ENCODE measurements at regions not wholly inside any gene's neighbourhood (a gene's known extent, or its start where the extent isn't known, plus 50 kb on each side); places are given as distances from the start of the nearest gene placed in this dataset.
"Not testable (repeated sequence)": the region's sequence is repeated elsewhere in the genome, so short reads cannot be mapped to it uniquely, and the experiment has no call there.

- H3K4me1 ChIP-seq (ENCODE audit: insufficient read depth, poor library complexity, severe bottlenecking) = peaks cover 10% of the 10 kb centered on the region
- no peak overlapping the region for H3K4me3 ChIP-seq (ENCODE audit: severe bottlenecking)
- ATAC-seq (ENCODE audit: low read depth) = no peak
- H3K27me3 ChIP-seq (ENCODE audit: insufficient read depth, poor library complexity, severe bottlenecking) = no peaks in the 10 kb centered on the region
- no peak for DNase-seq (ENCODE audit: low spot score)
- no peak for TF ChIP-seq CTCF (IDR thresholded peaks at IDR 0.05; ENCODE audit: poor library complexity, severe bottlenecking)
- H3K9me3 ChIP-seq (ENCODE audit: severe bottlenecking) = no peaks in the 10 kb centered on the region
- no peak overlapping the region for H3K27ac ChIP-seq (ENCODE audit: poor library complexity, severe bottlenecking)
- H3K36me3 ChIP-seq (ENCODE audit: low read depth) = no peaks in the 10 kb centered on the region
These were observed 362.0 kb upstream of the CITED2 start for GRCh38 chr6:139736325-139736906.

DNA sequence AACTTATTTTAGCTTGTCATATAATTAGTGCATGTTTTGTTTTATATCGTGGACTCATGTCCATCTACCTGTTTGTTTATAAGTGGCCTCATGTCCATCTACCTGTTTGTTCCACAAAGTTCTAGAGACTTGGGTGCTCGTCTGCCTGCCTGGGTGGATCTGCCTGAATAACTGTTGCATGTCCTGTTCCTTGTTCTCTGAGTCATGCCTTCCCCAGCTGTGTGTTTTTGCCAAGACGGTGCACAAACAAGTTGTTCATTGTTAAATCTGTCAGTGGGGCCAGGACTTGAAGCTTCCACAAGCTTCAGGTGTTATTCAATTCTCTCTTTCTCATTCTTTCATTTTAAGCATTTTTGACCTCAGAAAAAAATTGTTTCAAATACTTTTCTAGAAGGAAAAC is 358.0 kb upstream of the CITED2 start:
- no peak for TF ChIP-seq CTCF (IDR thresholded peaks at IDR 0.05; ENCODE audit: poor library complexity, severe bottlenecking)
- no peaks in the 10 kb centered on the region for H3K27me3 ChIP-seq (ENCODE audit: insufficient read depth, poor library complexity, severe bottlenecking)
- H3K4me1 ChIP-seq (ENCODE audit: insufficient read depth, poor library complexity, severe bottlenecking) = peaks cover 10% of the 10 kb centered on the region
- H3K4me3 ChIP-seq (ENCODE audit: severe bottlenecking) = no peak overlapping the region
- peak; percentile 84 for ATAC-seq (ENCODE audit: low read depth)
- H3K27ac ChIP-seq (ENCODE audit: poor library complexity, severe bottlenecking) = no peak overlapping the region
- no peaks in the 10 kb centered on the region for H3K36me3 ChIP-seq (ENCODE audit: low read depth)
- no peak for DNase-seq (ENCODE audit: low spot score)
- no peaks in the 10 kb centered on the region for H3K9me3 ChIP-seq (ENCODE audit: severe bottlenecking)

GRCh38 chr6:139730340-139730974 is 356.0 kb upstream of the CITED2 start:
- TF ChIP-seq CTCF (IDR thresholded peaks at IDR 0.05; ENCODE audit: poor library complexity, severe bottlenecking) = no peak
- no peaks in the 10 kb centered on the region for H3K27me3 ChIP-seq (ENCODE audit: insufficient read depth, poor library complexity, severe bottlenecking)
- DNase-seq (ENCODE audit: low spot score) = no peak
- H3K4me1 ChIP-seq (ENCODE audit: insufficient read depth, poor library complexity, severe bottlenecking) = peaks cover 10% of the 10 kb centered on the region
- H3K4me3 ChIP-seq (ENCODE audit: severe bottlenecking) = no peak overlapping the region
- no peak overlapping the region for H3K27ac ChIP-seq (ENCODE audit: poor library complexity, severe bottlenecking)
- no peaks in the 10 kb centered on the region for H3K9me3 ChIP-seq (ENCODE audit: severe bottlenecking)
- no peaks in the 10 kb centered on the region for H3K36me3 ChIP-seq (ENCODE audit: low read depth)
- no peak for ATAC-seq (ENCODE audit: low read depth)

GRCh38 chr6:139728876-139729427 is 354.5 kb upstream of the CITED2 start:
- Histone ChIP-seq H3K27me3 (ENCODE audit: insufficient read depth, poor library complexity, severe bottlenecking) (no peaks in the 10 kb centered on the region), H3K4me3 (ENCODE audit: severe bottlenecking) (no peak overlapping the region), H3K9me3 (ENCODE audit: severe bottlenecking) (no peaks in the 10 kb centered on the region), H3K36me3 (ENCODE audit: low read depth) (no peaks in the 10 kb centered on the region), H3K27ac (ENCODE audit: poor library complexity, severe bottlenecking) (no peak overlapping the region), H3K4me1 (ENCODE audit: insufficient read depth, poor library complexity, severe bottlenecking) (peaks cover 10% of the 10 kb centered on the region)
- ATAC-seq (ENCODE audit: low read depth) (no peak), DNase-seq (ENCODE audit: low spot score) (no peak)
- no peak for TF ChIP-seq CTCF (IDR thresholded peaks at IDR 0.05; ENCODE audit: poor library complexity, severe bottlenecking)

GRCh38 chr6:139726272-139726671 is 351.8 kb upstream of the CITED2 start:
- H3K4me1 ChIP-seq (ENCODE audit: insufficient read depth, poor library complexity, severe bottlenecking); ATAC-seq (ENCODE audit: low read depth); H3K36me3 ChIP-seq (ENCODE audit: low read depth): not testable (repeated sequence)

More at GRCh38 chr6:139726272-139726671, 351.8 kb upstream of the CITED2 start:
- H3K4me3 ChIP-seq (ENCODE audit: severe bottlenecking); H3K9me3 ChIP-seq (ENCODE audit: severe bottlenecking); DNase-seq (ENCODE audit: low spot score); H3K27ac ChIP-seq (ENCODE audit: poor library complexity, severe bottlenecking); H3K27me3 ChIP-seq (ENCODE audit: insufficient read depth, poor library complexity, severe bottlenecking): not testable (repeated sequence)

Measured in RWPE2 (cell line).